ENCODE measurements at regions not wholly inside any gene's neighbourhood (a gene's known extent, or its start where the extent isn't known, plus 50 kb on each side); places are given as distances from the start of the nearest gene placed in this dataset.

GRCh38 chr2:8624855-8625398 lies 56.9 kb upstream of the ID2 start:
- DNase-seq (ENCODE audit: low read depth) = no peak
- H3K4me3 ChIP-seq (ENCODE audit: control insufficient read depth, low read depth, low read length) = no peak overlapping the region
- no peak for TF ChIP-seq CTCF (conservative IDR thresholded peaks at IDR 0.05; ENCODE audit: control insufficient read depth, insufficient read depth, low read depth, low read length)

DNA sequence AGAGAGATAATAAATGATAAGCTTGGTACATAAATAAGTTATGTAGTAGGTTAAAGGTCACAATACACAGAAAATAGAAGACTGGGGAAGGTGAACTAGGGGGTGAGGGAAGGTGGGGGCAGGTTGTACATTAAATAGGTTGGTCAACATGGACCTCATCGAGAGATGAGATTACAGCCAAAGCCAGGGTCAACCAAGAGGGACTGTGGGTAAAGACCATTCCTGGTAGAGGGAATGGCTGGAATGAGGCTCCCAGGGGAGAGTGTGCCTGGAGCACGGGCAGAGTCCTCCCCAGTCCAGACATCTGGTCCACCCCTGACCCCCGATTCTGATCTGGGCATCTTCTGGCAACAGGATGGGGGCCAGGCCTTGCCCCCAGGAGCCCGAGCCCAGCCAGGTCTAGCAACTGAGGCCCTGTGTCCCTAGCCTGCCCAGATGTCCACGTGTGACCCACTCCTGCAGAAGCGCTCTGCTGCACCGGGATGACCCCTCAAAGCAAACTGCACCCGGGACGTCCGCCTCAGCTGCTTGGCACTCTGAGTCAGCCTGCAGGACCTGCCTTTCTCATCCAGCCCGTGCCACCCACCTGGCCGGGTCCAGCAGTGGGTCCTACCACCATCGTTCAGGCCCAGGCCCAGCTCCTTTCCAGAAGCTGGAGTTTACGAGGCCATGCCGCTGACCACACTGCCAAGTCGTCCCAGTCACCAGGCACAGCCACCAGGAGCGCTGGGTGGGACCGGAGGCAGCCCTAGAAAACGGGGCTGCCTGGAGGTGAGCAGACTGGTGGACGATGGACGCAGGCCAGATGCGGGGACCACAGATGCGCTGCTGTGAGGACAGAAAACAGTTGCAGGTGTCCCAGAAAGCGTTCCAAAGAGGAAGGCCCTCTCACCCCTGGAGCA lies 56.2 kb upstream of the ID2 start:
- no peak for DNase-seq (ENCODE audit: low read depth)
- H3K4me3 ChIP-seq (ENCODE audit: control insufficient read depth, low read depth, low read length) = no peak overlapping the region
- no peak for TF ChIP-seq CTCF (conservative IDR thresholded peaks at IDR 0.05; ENCODE audit: control insufficient read depth, insufficient read depth, low read depth, low read length)

DNA sequence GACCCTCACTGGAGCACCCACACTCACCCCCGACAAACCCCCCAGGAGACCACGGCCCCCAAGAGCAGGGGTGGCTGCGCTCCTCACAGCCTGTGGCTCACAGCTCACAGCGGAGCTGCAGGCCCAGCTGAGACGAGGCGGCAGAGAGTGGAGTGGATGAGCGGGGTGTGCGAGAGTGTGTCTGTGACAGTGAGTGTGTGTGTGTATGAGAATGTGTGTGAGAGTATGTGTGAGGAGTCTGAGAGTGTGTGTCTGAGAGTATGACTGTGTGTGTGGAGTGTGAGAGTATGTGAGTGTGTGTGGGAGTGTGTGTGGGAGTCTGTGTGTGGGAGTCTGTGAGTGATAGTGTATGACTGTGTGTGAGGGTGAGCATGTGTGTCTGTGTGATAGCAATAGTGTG lies 55.3 kb upstream of the ID2 start:
- DNase-seq (ENCODE audit: low read depth) = no peak
- no peak for TF ChIP-seq CTCF (conservative IDR thresholded peaks at IDR 0.05; ENCODE audit: control insufficient read depth, insufficient read depth, low read depth, low read length)
- no peak overlapping the region for H3K4me3 ChIP-seq (ENCODE audit: control insufficient read depth, low read depth, low read length)

DNA sequence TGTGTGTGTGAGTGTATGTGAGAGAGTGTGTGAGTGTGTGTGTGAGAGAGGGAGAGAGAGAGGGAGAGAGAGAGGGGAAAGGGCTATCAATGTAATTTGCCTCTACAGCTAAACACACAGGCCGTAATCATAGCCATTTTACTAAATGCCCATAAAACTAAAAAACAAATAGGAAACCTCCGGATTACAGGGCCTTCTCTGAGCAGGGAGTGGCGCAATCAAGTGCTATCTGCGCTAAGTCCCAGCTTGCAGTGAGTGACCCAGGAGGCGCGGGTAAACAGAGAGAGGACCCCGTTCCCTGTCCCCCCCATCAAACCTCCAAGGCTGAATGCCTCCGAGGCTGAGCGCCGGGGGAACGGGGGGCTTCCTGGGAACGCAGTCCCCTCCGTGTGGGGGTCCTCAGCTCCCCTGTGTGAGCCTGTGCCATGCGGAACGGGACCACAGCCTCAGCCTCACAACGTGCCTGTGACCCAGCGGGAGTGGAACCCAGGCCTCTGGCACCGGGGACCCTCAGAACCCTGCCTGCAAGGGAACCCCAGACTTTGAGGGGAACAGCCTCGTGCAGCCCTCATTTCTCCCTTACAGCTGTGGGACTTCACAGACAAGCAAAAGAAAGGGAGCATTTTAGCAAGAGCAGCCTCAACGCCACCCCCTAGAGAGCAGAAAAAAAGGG lies 54.7 kb upstream of the ID2 start:
- no peak for DNase-seq (ENCODE audit: low read depth)
- no peak overlapping the region for H3K4me3 ChIP-seq (ENCODE audit: control insufficient read depth, low read depth, low read length)
- no peak for TF ChIP-seq CTCF (conservative IDR thresholded peaks at IDR 0.05; ENCODE audit: control insufficient read depth, insufficient read depth, low read depth, low read length)

GRCh38 chr2:8627692-8628085 lies 54.2 kb upstream of the ID2 start:
- no peak for DNase-seq (ENCODE audit: low read depth)
- TF ChIP-seq CTCF (conservative IDR thresholded peaks at IDR 0.05; ENCODE audit: control insufficient read depth, insufficient read depth, low read depth, low read length) = no peak
- no peak overlapping the region for H3K4me3 ChIP-seq (ENCODE audit: control insufficient read depth, low read depth, low read length)

GRCh38 chr2:8628179-8628865 lies 53.5 kb upstream of the ID2 start:
- no peak for TF ChIP-seq CTCF (conservative IDR thresholded peaks at IDR 0.05; ENCODE audit: control insufficient read depth, insufficient read depth, low read depth, low read length)
- H3K4me3 ChIP-seq (ENCODE audit: control insufficient read depth, low read depth, low read length) = no peak overlapping the region
- DNase-seq (ENCODE audit: low read depth) = no peak

All from fibroblast of mammary gland (primary cell).